Activated CD8-positive, alpha-beta memory T cell treated with anti-CD3 and anti-CD28 coated beads for 1 hour (primary cell): ENCODE measurements at regions not wholly inside any gene's neighbourhood (a gene's known extent, or its start where the extent isn't known, plus 50 kb on each side); places are given as distances from the start of the nearest gene placed in this dataset.

ENCODE experiments used
- DNase-seq, 2 donors: peaks; one replicate each; pipeline ENCODE4 v3.0.0-alpha.2; 2020; ENCODE audit warnings: low read depth in 1 of 2; ENCODE audit errors: extremely low read depth in 1 of 2

GRCh38 chr19:31121501-31121900, 227.7 kb downstream of the TSHZ3 start:
- no peak for DNase-seq

- no peak for DNase-seq
Observed at GRCh38 chr19:31120952-31121351, 228.3 kb downstream of the TSHZ3 start.

GRCh38 chr19:31119951-31120690, 229.1 kb downstream of the TSHZ3 start:
- DNase-seq: no peak

- no peak for DNase-seq
Observed at GRCh38 chr19:31118986-31119385, 230.2 kb downstream of the TSHZ3 start.

GRCh38 chr19:31118287-31118955, 230.8 kb downstream of the TSHZ3 start:
- no peak for DNase-seq

- DNase-seq: no peak
Observed at GRCh38 chr19:31114585-31114984, 234.7 kb downstream of the TSHZ3 start.

- DNase-seq: no peak
Observed at GRCh38 chr19:31113293-31113692, 235.9 kb downstream of the TSHZ3 start.

GRCh38 chr19:31112158-31112557, 237.1 kb downstream of the TSHZ3 start:
- DNase-seq: no peak

GRCh38 chr19:31111741-31112140, 237.5 kb downstream of the TSHZ3 start:
- no peak for DNase-seq

- DNase-seq: no peak
Observed at GRCh38 chr19:31110336-31110735, 238.9 kb downstream of the TSHZ3 start.

- DNase-seq: no peak
Observed at GRCh38 chr19:31109636-31110035, 239.6 kb downstream of the TSHZ3 start.

- no peak for DNase-seq
Observed at GRCh38 chr19:31107096-31107495, 242.1 kb downstream of the TSHZ3 start.

GRCh38 chr19:31105761-31106160, 243.5 kb downstream of the TSHZ3 start:
- no peak for DNase-seq

GRCh38 chr19:31104451-31104850, 244.8 kb downstream of the TSHZ3 start:
- no peak for DNase-seq

GRCh38 chr19:31103228-31103627, 246.0 kb downstream of the TSHZ3 start:
- no peak for DNase-seq

- DNase-seq: no peak
Observed at GRCh38 chr19:31102674-31103073, 246.6 kb downstream of the TSHZ3 start.

GRCh38 chr19:31100981-31101380, 248.3 kb downstream of the TSHZ3 start:
- no peak for DNase-seq

GRCh38 chr19:31100206-31100590, 249.0 kb downstream of the TSHZ3 start:
- no peak for DNase-seq

- DNase-seq: no peak
Observed at GRCh38 chr19:31099515-31100205, 249.6 kb downstream of the TSHZ3 start.

GRCh38 chr19:31098836-31099235, 250.4 kb downstream of the TSHZ3 start:
- no peak for DNase-seq

GRCh38 chr19:31096935-31097545, 252.2 kb downstream of the TSHZ3 start:
- no peak for DNase-seq
